Prostate gland (tissue), 2 donors: ENCODE measurements at regions not wholly inside any gene's neighbourhood (a gene's known extent, or its start where the extent isn't known, plus 50 kb on each side); places are given as distances from the start of the nearest gene placed in this dataset.

Experiments
- DNase-seq: peaks from one replicate; pipeline ENCODE4 v3.0.0-alpha.2; 2019; ENCODE audit warnings: low spot score
- H3K27ac ChIP-seq, 2 donors: fragments of 200-600 bp; sonication (generic); 2 replicates each; pipeline ENCODE4 v1.5.1; 2017 to 2019
- H3K27me3 ChIP-seq: fragments of 200-600 bp; sonication (generic); replicated peaks from 2 replicates; pipeline ENCODE4 v1.5.1; 2019; ENCODE audit not compliant: insufficient read depth
- H3K36me3 ChIP-seq, 2 donors: fragments of 200-600 bp; sonication (generic); 1 replicate in 1 of 2; 2 replicates in 1 of 2; pipeline versions ENCODE4 v1.5.1 to v1.8.1; 2017 to 2019
- H3K4me1 ChIP-seq: fragments of 200-600 bp; sonication (generic); replicated peaks from 2 replicates; pipeline ENCODE4 v1.5.1; 2019
- H3K4me3 ChIP-seq, 2 donors: fragments of 200-600 bp; sonication (generic); 2 replicates each; pipeline ENCODE4 v1.5.1; 2017 to 2019
- H3K9me3 ChIP-seq: fragments of 200-600 bp; sonication (generic); 2 replicates; pipeline ENCODE4 v1.5.1; 2017
- POLR2A ChIP-seq: fragments of 450-650 bp; IDR thresholded peaks from one replicate; pipeline ENCODE4 v1.6.1; 2016; ENCODE audit warnings: antibody characterized with exemption, mild to moderate bottlenecking
- POLR2AphosphoS5 ChIP-seq: sonication (generic); formaldehyde crosslinking; IDR thresholded peaks from one replicate; pipeline ENCODE4 v1.6.1; 2017; ENCODE audit warnings: antibody characterized with exemption
- WGBS: methylation state at CpG from one replicate; pipeline ENCODE4 v1.1.5; 2018; 5-methylcytosine and 5-hydroxymethylcytosine counted together
- intact Hi-C: fragments of 100-400 bp; cut with DNase I; formaldehyde crosslinking; loops from one replicate; pipeline ENCODE4 v1.14.2; 2022
- TF ChIP-seq, protein P1 (sequence below), 4 experiments: fragments of 200-600 bp in 2 of 4; fragments of 450-650 bp in 2 of 4; sonication (generic) in 2 of 4; IDR thresholded peaks; 1 replicate in 3 of 4; 2 replicates in 1 of 4; pipeline ENCODE4 v1.5.1; 2016 to 2019; ENCODE audit warnings: antibody characterized with exemption in 4 of 4, mild to moderate bottlenecking in 2 of 4, moderate library complexity in 2 of 4

DNA sequence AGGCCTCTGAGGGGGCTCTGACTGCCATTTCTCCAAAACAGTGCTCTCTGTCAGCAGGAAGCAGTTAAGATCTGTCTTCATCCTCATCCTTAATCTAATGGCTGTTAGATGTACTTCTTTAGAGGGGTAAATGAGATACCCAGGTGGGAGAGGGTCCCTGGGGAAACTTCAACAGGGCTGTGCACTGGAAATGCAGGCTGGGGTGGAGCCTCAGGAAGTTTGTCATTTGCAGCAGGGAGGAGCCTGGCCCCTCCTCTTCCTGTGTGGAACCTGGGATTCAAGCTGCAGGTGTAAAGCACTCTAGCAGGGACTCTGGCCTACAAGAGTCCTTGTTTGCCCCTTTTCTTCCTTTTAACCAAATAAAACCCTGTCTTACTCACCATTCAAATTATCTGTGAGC is 1173.6 kb downstream of the OTOL1 start:
- Histone ChIP-seq H3K9me3 (no peaks in the 10 kb centered on the region), H3K4me1 (no peaks in the 10 kb centered on the region), H3K36me3 (no peaks in the 10 kb centered on the region), H3K4me3 (no peak overlapping the region), H3K27me3 (no peaks in the 10 kb centered on the region), H3K27ac (no peak overlapping the region)
- TF ChIP-seq, protein P1, sequence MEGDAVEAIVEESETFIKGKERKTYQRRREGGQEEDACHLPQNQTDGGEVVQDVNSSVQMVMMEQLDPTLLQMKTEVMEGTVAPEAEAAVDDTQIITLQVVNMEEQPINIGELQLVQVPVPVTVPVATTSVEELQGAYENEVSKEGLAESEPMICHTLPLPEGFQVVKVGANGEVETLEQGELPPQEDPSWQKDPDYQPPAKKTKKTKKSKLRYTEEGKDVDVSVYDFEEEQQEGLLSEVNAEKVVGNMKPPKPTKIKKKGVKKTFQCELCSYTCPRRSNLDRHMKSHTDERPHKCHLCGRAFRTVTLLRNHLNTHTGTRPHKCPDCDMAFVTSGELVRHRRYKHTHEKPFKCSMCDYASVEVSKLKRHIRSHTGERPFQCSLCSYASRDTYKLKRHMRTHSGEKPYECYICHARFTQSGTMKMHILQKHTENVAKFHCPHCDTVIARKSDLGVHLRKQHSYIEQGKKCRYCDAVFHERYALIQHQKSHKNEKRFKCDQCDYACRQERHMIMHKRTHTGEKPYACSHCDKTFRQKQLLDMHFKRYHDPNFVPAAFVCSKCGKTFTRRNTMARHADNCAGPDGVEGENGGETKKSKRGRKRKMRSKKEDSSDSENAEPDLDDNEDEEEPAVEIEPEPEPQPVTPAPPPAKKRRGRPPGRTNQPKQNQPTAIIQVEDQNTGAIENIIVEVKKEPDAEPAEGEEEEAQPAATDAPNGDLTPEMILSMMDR (IDR thresholded peaks at IDR 0.05), result no peak
- TF ChIP-seq POLR2A (no peak), POLR2AphosphoS5 (no peak)
- no peak for DNase-seq
- intact Hi-C loops, result no loop called here

DNA sequence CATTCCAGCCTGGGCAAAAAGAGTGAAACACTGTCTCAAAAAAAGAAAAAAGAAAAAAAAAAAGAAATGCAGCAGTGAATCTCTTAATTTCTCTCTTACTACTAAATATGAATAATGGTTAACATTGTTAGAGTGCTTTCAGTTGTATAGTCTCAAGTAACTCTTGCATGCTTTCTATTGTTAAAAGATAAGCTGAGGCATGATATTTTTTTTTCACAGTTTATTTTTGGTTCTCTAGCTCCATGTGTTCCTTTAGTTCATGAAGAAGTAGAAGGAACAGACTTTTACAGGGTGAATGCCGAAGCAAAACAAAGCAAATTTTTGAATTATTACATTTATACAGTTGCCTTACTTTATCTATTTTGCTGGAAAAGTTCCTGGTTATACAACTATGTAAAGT is 1180.9 kb downstream of the OTOL1 start:
- H3K4me1 ChIP-seq, result no peaks in the 10 kb centered on the region
- intact Hi-C loops, result no loop called here
- TF ChIP-seq, protein P1 (IDR thresholded peaks at IDR 0.05), result no peak
- TF ChIP-seq POLR2AphosphoS5, result no peak
- no peak for TF ChIP-seq POLR2A
- no peaks in the 10 kb centered on the region for H3K9me3 ChIP-seq
- H3K27me3 ChIP-seq, result no peaks in the 10 kb centered on the region
- WGBS, result 69% methylated on average over 1 of the region's 1 CpG
- H3K4me3 ChIP-seq, result no peak overlapping the region
- H3K36me3 ChIP-seq, result no peaks in the 10 kb centered on the region
- H3K27ac ChIP-seq, result no peak overlapping the region
- no peak for DNase-seq

DNA sequence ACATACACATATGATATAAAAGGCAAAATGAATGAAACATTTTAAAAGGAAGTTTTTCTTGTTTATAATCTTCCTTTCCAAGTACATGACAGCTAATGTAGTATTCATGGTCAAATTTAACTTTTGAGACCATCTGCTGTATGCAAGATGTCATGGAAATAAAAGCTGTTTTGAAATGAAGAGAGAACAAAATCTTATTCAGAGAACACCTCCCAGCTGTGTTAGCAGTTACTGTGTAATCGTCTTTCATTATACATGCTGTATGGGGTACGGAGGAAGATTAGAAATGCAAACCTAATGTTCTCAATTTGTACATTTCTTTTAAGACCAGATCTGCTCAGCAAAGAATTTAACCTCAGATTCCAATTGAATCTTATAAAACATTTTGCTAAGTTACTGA is 1182.3 kb downstream of the OTOL1 start:
- DNase-seq, result no peak
- no peak overlapping the region for H3K27ac ChIP-seq
- no peaks in the 10 kb centered on the region for H3K9me3 ChIP-seq
- no peak overlapping the region for H3K4me3 ChIP-seq
- no peaks in the 10 kb centered on the region for H3K27me3 ChIP-seq
- no peaks in the 10 kb centered on the region for H3K36me3 ChIP-seq
- no peaks in the 10 kb centered on the region for H3K4me1 ChIP-seq
- WGBS, result 71% methylated on average over 2 of the region's 2 CpGs
- intact Hi-C loops, result no loop called here
- TF ChIP-seq POLR2AphosphoS5 (no peak), POLR2A (no peak)
- TF ChIP-seq, protein P1 (IDR thresholded peaks at IDR 0.05), result no peak

DNA sequence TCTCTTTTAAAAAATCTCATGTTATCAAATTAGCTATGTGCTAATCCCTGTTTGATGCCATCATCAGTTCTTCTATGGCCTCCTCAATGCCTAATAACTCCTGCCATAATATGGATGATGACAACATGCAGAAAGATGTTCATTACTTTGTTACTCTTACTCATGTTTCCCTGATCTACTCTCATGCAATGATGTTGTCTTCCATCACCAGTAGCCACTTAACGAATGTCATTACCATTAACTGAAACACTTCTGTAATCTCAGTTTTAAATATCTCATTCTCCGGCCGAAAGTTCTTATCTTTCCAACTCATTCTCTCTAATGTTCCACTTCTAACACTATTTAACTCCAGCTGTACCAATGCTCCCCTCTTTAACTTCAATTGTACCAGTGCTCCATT is 1187.7 kb downstream of the OTOL1 start:
- Histone ChIP-seq H3K9me3 (no peaks in the 10 kb centered on the region), H3K36me3 (no peaks in the 10 kb centered on the region), H3K4me1 (no peaks in the 10 kb centered on the region), H3K27ac (no peak overlapping the region), H3K4me3 (no peak overlapping the region), H3K27me3 (no peaks in the 10 kb centered on the region)
- WGBS, result 55% methylated on average over 3 of the region's 3 CpGs
- no peak for TF ChIP-seq POLR2A
- no peak for TF ChIP-seq POLR2AphosphoS5
- TF ChIP-seq, protein P1 (IDR thresholded peaks at IDR 0.05), result no peak
- no peak for DNase-seq
- intact Hi-C loops, result no loop called here

DNA sequence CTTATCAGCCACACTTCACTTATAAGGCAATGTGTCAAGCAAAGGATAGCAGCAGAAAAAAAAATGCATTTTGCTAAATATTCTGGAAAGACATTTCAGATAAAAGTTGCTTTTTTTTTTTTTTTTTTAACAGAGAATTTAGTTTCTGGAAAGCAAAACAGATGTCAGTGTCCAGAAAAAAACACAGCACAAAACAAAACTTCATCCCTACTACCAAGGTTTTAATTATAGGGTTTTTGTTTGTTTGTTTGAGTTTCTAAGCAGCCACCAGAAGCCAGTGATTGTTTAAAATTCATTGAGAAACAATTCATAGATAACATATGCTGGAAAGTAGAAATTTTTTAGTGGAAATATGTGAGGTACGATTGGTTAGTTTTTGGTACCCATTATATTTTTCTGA is 1202.7 kb downstream of the OTOL1 start:
- Histone ChIP-seq H3K4me3 (no peak overlapping the region), H3K27me3 (no peaks in the 10 kb centered on the region), H3K36me3 (no peaks in the 10 kb centered on the region), H3K27ac (no peak overlapping the region), H3K4me1 (no peaks in the 10 kb centered on the region), H3K9me3 (no peaks in the 10 kb centered on the region)
- WGBS, result 86% methylated on average over 1 of the region's 1 CpG
- intact Hi-C loops, result no loop called here
- TF ChIP-seq POLR2AphosphoS5 (no peak), POLR2A (no peak)
- TF ChIP-seq, protein P1 (IDR thresholded peaks at IDR 0.05), result no peak
- no peak for DNase-seq
